HG03575 (cell line): ENCODE measurements at regions not wholly inside any gene's neighbourhood (a gene's known extent, or its start where the extent isn't known, plus 50 kb on each side); places are given as distances from the start of the nearest gene placed in this dataset.
"Not testable (repeated sequence)": the region's sequence is repeated elsewhere in the genome, so short reads cannot be mapped to it uniquely, and the experiment has no call there.

Experiments
- ATAC-seq: cut with Tn5 transposase; IDR thresholded peaks from one replicate; pipeline ENCODE4 v1.9.1; 2021; ENCODE audit not compliant: unreplicated experiment, insufficient number of reproducible peaks, low FRiP score; ENCODE audit errors: extremely low read depth

DNA sequence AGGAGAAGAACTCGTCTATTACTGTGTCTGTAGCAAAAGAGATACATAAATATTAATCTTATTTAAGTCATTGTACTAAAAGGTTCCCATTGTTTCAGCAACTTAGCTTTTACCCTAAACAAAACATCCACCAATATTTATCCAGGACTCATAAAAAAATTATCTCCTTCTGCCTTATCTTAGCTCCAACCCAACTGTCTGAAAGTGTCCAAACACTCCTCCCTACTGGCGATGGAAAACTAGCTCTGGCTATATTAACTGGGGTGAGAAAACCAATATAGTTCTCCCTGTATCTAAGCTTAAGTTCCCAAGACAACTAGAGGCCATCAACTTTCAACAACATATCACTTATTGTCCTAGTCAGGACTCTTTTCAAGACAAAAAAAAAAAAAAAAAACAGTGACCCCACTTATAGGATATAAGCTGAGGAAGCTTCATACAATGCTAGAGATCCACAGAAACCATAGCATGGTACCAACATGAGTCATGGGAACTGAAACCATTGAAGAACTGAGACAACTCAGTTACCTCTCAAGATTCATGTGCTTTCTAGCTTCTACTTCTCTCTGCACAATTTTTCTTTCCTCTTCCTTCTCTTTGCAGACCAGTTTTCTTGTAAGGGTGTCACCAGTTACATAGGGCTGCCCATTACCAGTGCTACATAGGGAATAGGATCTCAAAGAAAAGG is 150.7 kb upstream of the RASA1 start:
- ATAC-seq = peak; percentile 66

DNA sequence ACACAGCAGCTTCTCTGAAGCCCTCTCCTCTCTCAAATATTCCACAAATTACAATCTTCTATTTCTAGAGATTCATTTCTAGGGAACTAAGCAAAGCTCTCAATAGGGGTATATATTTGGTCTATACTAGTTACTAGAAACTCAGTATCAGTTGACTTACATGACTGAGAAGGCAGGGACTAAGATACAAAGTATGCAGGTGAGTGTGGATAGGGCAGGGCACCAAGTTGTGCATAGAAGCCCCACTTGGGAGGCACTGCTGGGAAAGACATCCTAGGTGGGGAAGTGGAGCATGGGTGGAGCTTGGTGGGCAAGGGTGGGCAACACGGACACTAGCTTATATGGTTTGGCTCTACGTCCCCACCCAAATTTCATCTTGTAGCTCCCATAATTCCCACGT is 148.1 kb upstream of the RASA1 start:
- no peak for ATAC-seq

DNA sequence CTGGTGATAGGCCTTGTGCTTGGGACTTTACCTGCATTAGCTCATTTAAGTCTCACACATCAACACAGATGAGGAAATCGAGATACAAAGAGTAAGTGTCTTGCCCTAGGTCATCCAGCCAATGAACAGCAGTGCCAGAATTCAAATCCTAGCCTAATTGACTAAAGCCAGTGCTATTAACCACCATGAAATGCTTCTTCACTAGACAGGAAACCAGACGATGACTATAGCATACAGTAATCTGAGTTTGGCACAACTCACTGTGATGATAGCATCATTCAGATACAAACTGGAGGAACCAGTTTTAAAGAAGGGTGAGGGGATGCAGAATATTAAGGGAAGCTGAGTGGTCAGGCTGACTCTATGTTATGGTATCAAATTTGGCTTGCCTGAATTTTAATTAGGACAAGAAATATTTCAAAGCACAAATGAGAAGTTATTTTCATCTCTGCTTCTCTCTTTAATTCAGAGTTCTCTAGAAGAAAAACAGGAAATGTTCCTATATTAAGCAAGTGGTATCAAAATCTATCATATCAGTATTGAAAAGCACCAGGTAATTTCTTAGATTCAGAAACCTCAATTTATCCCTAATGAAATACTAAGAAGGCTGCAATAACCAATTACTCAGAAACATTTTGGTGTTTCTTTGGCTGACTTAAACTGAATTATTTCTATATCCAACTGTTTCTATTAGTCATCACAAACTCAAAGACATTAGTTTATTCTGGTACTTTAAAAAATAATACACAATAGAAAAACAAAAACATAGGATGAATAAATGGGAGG is 147.0 kb upstream of the RASA1 start:
- no peak for ATAC-seq

DNA sequence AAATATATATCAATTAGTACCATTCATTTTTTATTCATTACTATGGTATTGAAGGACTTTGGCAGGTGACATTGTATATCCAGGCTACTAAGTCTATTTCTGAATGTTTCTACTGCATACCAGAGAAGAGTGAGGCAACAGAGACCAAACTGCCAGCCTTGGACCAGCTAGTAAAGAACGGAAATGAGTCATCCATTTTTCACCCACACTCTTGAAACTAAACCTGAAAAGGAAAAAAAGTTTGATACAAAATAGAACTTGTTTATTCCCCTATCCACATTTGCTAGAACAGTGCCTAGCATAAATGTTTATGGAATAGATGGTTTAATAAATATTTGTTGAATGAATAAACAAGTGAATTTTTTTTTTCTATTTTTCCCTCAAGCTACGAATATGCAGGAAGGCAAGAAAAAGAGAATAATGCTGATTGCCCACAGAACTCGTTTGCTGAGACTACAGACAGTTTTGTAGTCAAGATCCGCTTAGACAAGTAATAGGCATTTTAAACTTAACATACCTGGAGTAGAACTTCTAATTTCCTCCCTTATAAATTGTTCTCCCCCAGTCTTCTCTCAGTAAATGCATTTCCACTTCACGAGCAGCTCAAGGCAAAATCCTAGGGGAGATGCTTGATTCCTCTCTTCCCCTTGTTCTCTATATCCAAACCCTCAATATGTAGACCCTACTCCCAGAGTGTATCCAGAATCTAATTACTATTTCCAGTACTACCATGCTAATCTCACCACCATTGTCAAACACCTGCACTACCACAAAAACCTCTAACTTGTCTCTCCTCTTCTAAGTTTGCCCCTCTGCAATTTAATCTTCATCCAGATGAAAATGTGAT is 146.2 kb upstream of the RASA1 start:
- ATAC-seq = peak; percentile 62

DNA sequence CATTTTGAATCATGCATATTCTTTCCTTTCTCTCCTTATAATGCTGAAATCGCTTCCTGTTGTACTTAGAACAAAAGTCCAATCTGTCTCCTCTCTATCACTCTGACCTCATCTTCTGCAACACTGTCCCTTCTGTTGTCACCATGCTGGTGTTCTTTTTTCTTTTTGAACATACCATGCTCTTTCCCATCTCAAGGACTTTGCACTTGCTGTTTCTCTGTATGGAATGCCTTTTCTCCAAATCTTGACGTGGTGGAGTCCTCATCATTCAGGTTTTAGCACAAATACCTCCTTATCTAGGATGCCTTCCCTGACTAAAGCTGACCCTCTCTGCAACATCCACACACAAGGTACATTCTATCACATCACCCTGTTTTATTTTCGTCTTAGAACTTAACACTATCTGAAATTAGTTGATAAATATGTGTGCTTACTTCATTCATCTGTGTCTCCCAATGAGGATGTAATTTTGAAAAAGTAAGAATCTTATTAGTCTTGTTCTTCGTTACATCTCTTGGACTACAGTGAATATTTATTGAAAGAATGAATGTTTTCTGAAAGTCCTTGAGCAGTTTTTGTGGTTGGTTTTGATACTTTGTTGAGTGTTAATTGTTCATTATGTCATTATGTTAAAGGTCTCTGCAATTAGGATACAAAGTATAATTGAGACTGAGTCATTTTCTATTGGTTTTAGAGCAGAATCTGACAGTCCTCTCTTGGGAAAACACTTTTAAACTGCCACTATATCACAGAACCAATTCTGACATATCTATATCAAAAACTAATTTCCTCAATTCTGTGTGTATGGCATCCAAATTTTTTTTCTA is 145.3 kb upstream of the RASA1 start:
- ATAC-seq = no peak

DNA sequence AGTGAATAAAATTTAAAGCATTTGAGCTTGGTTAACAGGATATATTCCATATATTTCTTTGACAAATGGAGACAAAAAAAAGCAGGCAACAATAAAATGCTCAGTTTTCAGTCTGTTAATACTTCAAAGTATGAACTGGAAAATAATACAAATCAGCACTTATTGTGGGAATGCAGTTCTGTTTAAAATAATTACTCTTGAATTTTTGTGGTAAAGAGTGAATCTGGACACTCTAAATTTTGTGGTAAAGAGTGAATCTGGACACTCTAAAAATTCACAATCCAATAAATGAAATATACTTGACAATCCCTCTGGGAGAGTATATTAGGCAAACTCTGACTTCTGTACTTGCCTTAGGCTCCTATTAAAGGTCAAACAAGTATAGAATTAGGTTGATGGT is 141.9 kb upstream of the RASA1 start:
- ATAC-seq = no peak

DNA sequence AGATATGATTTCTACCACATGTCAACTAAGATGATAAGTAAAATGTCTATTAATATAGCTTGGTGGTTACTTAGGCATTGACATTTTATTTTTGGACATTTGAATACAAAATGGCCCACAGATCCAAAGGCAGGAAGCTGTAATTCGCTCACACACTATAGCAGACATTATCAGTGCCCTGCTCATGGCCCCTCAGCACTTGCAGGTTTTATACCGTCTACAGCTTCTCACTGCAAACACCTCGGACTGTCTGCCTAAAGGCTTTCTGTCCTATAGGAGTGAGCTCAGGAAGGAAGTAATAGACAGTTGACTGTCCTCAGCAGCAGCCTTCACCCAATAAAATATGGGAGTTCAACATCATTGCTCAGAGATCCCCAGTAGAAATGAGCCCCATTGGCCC is 140.8 kb upstream of the RASA1 start:
- ATAC-seq = no peak

DNA sequence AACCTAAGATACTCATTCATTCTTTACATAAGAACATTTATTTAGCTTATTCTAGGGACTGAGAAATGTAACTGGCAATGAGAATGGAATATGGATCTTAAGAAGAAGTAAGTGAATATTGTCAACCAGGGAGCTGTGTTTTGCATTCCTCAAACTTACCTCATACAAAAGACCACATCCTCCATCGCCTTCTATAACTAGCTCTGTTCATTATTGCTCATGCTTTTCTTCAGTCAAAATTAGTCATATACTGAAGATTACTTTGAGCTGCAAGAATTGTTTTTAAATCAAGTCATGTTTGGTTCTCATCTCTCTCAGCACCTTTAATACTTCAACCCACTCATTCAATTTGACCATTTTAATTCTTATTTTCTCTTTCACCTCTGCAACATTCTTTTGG is 140.3 kb upstream of the RASA1 start:
- no peak for ATAC-seq

DNA sequence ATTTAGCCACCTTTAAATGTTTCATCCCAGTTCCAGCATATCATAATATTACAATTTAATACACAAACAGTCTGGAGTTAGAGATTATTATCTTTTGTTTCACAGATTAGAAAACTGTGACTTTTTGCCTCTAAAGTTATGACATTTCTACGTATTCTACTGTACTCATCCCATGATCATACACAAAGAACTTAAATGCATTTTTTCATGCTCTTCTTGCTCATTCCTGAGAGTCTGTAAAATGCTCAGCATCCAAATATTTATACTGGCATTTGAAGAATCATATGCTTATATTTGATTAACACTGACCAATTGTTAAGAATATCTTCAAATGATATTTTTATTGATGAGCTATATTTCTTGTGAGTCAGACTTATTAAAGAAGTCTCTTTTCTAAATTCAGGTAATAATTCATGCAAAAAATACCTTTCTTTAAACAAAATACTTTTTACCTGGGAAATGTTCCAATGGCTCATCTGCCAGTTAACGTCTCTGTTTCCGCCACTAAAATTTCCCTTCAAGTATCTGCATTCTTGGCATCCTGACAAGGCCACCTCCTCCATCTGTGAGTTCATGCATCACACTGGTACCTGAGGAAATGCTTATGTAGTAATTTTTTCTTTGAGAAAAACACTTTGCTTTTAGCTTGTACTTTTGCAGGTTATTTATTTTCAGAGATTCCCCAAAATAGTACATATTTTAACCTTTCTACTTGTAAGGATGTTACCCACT is 139.6 kb upstream of the RASA1 start:
- no peak for ATAC-seq

DNA sequence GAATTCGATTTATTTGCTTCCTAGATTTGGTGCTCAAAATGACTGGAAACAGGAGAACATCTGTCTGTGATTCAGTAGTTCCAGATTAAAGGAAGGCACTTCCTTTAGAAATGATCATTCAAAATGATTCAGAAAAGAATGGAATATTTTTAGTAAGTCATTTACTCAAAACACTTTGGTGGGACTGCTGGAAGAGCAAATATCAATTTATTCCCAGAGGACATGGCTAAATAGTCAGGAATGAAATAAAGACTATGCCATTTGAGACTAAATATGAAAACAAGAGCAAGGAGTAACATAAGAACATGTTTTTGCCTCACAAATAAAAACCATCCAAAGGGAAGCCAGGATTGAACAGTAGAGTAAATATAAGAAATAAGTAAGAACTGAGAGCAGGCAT is 138.6 kb upstream of the RASA1 start:
- no peak for ATAC-seq

DNA sequence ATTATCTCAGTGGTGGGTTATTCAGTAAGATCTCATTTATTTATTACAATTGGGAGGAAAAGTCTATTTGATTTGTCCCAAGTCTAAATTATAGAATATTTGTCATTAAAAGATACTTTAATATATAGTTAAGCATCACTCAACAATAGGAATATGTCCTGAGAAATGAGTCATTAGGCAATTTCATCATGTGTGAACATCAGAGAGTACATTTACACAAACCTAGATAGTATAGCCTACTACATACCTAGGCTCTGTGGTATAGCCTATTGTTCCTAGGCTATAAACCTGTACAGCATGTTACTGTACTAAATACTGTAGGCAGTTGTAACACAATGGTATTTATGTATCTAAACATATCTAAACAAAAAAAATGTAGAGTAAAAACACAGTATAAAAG is 135.0 kb upstream of the RASA1 start:
- no peak for ATAC-seq

DNA sequence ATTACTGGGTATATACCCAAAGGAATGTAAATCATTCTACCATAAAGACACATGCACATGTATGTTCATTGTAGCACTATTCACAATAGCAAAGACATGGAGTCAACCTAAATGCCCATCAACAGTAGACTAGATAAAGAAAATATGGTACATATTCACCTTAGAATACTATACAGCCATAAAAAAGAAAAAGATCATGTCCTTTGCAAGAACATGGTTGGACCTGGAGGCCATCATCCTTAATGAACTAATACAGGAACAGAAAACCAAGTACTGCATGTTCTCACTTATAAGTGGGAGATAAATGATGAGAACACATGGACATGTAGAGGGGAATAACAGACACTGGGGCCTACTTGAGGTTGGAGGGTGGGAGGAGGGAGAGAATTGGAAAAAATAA is 133.2 kb upstream of the RASA1 start:
- ATAC-seq = not testable (repeated sequence)

DNA sequence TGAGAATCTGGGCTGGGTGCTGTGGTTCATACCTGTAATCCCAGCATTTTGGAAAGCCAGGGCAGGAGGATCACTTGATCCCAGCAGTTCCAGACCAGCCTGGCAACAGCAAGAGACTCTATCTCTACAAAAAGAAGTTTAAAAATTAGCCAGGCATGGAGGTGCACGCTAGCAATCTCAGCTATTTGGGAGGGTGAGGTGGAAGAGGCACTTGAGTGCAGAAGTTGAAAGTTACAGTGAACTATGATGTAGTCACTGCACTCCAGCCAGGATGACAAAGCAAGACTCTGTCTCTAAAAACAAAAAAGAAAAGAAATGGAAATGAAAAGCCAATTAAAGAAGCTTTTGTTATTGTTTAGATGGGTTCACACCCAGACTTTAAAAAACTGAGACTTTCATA is 131.6 kb upstream of the RASA1 start:
- no peak for ATAC-seq

DNA sequence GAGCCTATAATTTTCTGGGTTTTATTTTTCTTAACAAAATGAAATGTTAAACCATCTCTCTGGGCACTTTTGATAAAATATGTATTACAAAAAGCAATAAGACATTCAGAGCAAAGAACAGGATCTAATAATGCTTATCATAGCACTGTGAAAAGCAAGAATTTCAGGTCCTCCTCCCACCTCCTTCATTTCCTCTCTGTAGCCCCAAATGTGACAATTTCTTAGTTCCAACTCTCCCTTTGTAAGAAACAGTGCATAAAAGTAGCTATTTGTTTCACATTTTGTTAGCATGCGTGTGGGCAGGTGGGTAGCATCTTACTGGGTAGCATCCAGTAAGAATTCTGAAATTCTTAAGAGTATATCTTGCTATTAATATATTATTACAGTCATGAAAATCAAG is 130.9 kb upstream of the RASA1 start:
- no peak for ATAC-seq

DNA sequence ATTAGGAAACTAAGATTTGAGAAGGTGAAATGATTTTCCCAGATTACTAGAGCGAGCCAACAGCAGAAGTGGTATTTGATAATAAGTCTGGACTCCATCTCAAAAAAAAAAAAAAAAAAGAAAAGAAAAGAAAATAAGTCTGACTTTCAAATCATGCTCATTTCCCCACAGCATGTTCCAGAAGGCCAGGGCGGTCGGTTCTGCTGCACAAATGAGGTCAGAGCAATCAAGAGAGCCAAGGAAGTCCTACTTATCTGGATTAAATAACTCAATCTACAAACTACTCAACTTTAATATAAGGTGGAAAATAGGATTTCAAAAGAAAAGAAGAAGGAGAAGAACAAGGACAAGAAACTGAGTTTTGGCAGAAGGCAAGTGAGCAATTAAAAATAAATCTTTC is 130.4 kb upstream of the RASA1 start:
- no peak for ATAC-seq

DNA sequence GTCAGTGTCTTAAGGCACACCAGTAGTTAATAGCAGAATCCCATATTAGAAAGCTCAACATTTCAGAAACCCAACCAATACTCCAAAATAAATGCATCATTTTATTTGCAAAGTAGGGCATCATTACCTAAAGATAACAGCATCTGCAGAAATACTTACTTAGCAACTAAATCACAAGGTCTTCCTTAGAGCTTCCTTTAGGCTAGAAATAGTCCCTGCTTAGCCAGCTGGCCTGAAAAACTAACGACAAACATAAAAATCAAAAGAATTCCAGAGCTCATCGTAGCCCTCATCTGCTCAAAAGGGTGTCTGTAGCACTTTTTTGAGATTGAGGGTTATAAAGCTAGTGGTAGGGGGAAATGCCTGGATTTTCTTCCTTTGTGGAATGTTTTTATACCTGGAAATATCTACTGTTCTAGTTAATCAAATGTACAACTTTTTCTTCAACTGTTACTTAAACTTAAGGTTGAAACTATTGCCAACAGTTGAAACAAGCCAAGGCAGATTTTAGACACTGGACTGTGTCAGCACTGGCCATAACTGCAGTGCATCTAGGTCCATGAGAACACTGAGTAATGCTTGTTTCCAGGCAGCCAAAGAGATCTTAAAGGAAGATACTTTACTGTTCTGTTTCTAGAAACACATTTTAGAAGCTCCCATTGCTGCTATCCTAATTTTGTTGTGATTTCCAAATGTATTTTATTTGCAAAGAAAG is 129.4 kb upstream of the RASA1 start:
- no peak for ATAC-seq

DNA sequence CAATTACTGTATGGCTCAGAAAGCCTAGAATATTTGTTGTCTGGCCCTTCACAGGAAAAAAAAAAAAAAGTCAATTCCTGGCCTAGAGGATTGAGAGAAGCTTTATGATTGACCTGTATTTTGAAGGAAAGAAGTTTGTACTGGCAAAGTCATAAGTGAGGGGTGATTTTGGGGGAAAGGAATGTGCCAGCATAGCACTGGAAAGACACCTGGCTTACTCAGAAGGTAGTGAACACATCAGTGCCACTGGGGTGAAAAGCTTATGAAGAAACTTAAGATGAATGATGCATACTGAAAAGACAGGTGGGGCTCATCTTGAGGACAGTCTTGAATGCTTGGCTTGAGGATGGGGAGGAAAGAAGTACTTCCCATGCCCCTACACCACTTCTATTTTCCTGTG is 127.9 kb upstream of the RASA1 start:
- ATAC-seq = no peak

DNA sequence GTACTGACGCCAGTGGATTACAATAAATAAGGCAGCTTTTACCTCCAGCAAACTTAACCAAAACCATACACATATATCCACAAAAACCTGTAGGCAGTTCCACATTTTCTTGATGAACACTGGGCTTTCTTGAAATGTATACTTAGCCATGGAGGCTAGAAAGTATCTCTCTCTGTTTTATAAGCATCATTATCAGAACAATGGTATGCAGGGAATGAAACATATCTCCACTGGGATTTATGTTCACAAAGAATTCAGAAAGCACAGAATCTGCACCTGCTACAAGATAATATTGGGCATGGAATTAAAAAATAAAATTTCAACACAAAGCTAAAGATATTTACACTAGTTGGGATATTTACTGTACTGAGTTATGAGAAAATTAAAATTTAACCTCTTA is 126.1 kb upstream of the RASA1 start:
- no peak for ATAC-seq
